NCI-H2196 treated with DMSO at 0.1 percent for 48 hours (cell line): ENCODE measurements at regions not wholly inside any gene's neighbourhood (a gene's known extent, or its start where the extent isn't known, plus 50 kb on each side); places are given as distances from the start of the nearest gene placed in this dataset.
"Not testable (repeated sequence)": the region's sequence is repeated elsewhere in the genome, so short reads cannot be mapped to it uniquely, and the experiment has no call there.

Experiments used
- DNase-seq: peaks from one replicate; lab custom pipeline; 2025; ENCODE audit not compliant: unreplicated experiment; lab: John Stamatoyannopoulos, UW

DNA sequence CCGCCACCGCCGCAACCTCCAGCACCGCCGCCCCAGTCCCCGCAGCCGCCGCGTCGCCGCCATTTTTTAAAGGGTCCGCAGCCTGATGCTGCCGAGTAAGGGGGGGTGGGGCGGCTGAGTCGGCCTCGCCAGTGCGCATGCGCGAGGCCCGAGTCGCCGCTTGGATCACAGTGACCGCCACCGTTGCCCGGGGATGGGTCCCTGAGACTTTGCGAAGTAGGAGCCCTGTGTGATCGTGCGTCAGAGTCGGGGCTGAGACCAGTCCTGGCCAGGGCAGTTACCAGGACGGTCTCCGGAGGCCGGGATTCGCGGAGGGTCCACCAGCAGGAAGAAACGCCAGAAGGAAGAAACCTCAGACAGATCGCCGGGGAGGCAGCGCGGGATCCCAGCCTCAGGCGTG lies 1421.7 kb upstream of the PCDH10 start:
- DNase-seq = not testable (repeated sequence)

DNA sequence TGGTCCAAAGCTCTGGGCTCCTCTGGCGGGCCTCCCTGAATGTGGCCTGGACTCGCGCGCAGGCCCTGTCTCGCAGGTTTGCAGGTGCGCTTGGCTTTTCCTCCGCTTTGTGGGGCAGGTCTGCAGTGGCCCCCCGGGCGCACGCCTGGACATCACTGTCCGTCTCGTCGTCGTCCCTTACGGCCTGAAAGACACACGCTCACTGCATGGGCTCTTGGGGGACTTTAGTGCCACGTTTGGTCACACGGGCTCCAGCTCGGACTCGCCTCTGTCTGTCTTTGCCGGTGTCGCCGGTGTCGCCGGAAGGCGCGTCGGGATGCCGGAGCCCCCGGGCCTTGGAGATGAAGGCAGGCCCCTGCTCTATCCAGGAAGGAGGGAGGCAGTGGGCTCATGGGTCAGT lies 1419.9 kb upstream of the PCDH10 start:
- not testable (repeated sequence) for DNase-seq

DNA sequence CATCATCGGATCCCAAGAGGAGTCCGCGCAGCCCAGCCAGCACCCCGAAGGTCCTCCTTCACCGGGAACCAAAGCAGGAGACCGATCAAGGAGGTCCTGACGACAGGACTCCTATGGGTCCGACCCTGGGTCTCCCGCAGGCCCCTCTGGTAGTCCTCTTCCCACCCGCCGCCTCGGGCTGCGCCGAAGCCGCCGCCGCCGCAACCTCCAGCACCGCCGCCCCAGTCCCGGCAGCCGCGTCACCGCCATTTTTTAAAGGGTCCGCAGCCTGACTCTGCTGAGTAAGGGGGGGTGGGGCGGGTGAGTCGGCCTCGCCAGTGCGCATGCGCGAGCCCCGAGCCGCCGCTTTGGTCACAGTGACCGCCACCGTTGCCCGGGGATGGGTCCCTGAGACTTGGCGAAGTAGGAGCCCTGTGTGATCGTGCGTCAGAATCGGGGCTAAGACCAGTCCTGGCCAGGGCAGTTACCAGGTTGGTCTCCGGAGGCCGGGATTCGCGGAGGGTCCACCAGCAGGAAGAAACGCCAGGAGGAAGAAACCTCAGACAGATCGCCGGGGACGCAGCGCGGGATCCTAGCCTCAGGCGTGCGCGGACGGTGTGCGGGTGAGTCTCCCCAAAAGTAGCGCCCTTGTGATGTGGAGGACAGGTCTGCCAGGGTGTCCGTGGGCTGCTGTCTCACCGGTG lies 1419.2 kb upstream of the PCDH10 start:
- not testable (repeated sequence) for DNase-seq

DNA sequence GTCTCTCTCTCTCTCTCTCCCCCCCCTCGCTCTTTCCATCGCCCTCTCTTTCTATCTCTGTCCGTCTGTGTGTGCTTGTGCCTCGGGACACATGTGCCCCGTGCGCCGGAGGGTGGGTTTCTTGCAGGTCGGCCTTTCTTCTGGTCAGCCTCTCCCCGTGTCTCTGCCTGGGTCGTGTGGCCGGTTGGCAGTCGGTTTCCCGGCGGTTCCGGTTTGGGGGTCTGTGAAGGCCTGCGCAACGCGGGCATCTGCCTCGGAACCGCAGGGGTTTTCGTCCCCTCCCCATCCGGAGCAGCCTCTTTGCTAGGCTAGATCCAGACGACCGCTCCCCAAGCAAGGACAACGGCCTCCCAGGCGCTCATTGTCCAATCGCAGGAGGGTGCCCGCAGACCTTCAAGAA lies 1418.5 kb upstream of the PCDH10 start:
- not testable (repeated sequence) for DNase-seq

DNA sequence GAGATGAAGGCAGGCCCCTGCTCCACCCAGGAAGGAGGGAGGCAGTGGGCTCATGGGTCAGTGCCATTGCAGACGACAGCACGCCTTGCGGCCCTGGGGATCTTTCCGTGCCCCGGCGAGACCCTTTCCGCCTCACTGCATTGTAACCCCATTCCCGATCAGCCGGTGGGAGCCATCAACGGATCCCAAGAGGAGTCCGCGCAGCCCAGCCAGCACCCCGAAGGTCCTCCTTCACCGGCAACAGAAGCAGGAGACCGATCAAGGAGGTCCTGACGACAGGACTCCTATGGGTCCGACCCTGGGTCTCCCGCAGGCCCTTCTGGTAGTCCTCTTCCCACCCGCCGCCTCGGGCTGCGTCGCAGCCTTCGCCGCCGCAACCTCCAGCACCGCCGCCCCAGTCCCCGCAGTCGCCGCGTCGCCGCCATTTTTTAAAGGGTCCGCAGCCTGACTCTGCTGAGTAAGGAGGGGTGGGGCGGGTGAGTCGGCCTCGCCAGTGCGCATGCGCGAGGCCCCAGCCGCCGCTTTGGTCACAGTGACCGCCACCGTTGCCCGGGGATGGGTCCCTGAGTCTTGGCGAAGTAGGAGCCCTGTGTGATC lies 1417.0 kb upstream of the PCDH10 start:
- DNase-seq = not testable (repeated sequence)

DNA sequence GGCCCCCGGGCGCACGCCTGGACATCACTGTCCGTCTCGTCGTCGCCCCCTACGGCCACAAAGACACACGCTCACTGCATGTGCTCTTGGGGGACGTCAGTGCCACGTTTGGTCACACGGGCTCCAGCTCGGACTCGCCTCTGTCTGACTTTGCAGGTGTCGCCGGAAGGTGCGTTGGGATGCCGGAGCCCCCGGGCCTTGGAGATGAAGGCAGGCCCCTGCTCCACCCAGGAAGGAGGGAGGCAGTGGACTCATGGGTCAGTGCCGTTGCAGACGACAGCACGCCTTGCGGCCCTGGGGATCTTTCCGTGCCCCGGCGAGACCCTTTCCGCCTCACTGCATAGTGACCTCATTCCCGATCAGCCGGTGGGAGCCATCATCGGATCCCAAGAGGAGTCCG lies 1414.8 kb upstream of the PCDH10 start:
- not testable (repeated sequence) for DNase-seq

DNA sequence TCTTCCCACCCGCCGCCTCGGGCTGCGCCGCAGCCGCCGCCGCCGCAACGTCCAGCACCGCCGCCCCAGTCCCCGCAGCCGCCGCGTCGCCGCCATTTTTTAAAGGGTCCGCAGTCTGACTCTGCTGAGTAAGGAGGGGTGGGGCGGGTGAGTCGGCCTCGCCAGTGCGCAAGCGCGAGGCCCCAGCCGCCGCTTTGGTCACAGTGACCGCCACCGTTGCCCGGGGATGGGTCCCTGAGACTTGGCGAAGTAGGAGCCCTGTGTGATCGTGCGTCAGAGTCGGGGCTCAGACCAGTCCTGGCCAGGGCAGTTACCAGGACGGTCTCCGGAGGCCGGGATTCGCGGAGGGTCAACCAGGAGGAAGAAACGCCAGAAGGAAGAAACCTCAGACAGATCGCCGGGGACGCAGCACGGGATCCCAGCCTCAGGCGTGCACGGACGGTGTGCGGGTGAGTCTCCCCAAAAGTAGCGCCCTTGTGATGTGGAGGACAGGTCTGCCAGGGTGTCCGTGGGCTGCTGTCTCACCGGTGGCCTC lies 1414.2 kb upstream of the PCDH10 start:
- DNase-seq = not testable (repeated sequence)

DNA sequence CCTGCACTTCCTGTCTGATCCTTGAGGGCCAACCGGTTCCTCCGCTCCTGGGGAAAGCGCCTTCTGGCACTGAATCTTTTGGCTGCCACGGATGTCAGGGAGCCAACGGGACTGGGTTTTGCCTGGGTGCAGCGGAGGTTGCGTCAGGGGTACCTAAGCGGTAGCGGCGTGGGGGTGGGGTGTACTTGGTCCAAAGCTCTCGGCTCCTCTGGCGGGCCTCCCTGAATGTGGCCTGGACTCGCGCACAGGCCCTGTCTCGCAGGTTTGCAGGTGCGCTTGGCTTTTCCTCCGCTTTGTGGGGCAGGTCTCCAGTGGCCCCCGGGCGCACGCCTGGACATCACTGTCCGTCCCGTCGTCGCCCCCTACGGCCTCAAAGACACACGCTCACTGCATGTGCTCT lies 1410.1 kb upstream of the PCDH10 start:
- DNase-seq = not testable (repeated sequence)

DNA sequence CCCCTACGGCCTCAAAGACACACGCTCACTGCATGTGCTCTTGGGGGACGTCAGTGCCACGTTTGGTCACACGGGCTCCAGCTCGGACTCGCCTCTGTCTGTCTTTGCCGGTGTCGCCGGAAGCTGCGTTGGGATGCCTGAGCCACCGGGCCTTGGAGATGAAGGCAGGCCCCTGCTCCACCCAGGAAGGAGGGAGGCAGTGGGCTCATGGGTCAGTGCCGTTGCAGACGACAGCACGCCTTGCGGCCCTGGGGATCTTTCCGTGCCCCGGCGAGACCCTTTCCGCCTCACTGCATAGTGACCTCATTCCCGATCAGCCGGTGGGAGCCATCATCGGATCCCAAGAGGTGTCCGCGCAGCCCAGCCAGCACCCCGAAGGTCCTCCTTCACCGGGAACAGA lies 1407.3 kb upstream of the PCDH10 start:
- not testable (repeated sequence) for DNase-seq

DNA sequence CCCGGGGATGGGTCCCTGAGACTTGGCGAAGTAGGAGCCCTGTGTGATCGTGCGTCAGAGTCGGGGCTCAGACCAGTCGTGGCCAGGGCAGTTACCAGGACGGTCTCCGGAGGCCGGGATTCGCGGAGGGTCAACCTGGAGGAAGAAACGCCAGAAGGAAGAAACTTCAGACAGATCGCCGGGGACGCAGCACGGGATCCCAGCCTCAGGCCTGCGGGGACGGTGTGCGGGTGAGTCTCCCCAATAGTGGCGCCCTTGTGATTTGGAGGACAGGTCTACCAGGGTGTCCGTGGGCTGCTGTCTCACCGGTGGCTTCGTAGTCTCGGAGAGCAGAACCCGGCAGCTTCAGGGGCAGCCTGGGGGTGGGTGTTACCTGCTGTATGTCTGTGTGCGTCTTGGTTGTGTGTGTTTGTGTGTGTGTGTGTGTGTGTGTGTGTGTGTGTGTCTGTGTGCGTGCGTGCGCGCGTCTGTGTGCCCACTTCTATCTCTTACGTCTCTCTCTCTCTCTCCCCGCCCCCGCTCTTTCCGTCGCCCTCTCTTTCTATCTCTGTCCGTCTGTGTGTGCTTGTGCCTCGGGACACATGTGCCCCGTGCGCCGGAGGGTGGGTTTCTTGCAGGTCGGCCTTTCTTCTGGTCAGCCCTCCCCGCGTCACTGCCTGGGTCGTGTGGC lies 1406.4 kb upstream of the PCDH10 start:
- DNase-seq = not testable (repeated sequence)

DNA sequence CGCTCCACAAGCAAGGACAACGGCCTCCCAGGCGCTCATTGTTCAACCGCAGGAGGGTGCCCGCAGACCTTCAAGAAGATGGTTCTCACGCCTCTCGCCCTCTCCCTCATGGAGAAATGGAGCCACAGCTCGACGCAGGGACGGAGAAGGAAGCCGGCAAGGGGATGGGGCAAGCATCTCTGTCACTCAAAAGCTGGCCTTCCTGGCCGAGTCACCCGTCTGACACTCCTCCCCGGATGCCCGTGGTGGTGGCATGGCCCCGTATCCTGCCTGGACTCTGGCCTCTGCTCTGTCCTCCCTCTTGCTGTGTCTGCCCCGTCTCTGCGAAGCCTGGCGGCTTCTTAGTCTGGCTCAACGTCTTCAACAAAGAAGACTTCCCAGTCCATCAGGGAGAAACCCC lies 1405.7 kb upstream of the PCDH10 start:
- not testable (repeated sequence) for DNase-seq

DNA sequence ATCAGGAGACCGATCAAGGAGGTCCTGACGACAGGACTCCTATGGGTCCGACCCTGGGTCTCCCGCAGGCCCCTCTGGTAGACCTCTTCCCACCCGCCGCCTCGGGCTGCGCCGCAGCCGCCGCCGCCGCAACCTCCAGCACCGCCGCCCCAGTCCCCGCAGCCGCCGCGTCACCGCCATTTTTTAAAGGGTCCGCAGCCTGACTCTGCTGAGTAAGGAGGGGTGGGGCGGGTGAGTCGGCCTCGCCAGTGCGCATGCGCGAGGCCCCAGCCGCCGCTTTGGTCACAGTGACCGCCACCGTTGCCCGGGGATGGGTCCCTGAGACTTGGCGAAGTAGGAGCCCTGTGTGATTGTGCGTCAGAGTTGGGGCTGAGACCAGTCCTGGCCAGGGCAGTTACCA lies 1401.9 kb upstream of the PCDH10 start:
- DNase-seq = not testable (repeated sequence)

DNA sequence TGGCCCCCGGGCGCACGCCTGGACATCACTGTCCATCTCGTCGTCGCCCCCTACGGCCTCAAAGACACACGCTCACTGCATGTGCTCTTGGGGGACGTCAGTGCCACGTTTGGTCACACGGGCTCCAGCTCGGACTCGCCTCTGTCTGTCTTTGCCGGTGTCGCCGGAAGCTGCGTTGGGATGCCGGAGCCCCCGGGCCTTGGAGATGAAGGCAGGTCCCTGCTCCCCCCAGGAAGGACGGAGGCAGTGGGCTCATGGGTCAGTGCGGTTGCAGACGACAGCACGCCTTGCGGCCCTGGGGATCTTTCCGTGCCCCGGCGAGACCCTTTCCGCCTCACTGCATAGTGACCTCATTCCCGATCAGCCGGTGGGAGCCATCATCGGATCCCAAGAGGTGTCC lies 1399.9 kb upstream of the PCDH10 start:
- DNase-seq = not testable (repeated sequence)

DNA sequence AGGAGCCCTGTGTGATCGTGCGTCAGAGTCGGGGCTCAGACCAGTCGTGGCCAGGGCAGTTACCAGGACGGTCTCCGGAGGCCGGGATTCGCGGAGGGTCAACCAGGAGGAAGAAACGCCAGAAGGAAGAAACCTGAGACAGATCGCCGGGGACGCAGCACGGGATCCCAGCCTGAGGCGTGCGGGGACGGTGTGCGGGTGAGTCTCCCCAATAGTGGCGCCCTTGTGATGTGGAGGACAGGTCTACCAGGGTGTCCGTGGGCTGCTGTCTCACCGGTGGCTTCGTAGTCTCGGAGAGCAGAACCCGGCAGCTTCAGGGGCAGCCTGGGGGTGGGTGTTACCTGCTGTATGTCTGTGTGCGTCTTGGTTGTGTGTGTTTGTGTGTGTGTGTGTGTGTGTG lies 1399.1 kb upstream of the PCDH10 start:
- not testable (repeated sequence) for DNase-seq

DNA sequence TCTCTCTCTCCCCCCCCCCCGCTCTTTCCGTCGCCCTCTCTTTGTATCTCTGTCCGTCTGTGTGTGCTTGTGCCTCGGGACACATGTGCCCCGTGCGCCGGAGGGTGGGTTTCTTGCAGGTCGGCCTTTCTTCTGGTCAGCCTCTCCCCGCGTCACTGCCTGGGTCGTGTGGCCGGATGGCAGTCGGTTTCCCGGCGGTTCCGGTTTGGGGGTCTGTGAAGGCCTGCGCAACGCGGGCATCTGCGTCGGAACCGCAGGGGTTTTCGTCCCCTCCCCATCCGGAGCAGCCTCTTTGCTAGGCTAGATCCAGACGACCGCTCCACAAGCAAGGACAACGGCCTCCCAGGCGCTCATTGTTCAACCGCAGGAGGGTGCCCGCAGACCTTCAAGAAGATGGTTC lies 1398.6 kb upstream of the PCDH10 start:
- not testable (repeated sequence) for DNase-seq

DNA sequence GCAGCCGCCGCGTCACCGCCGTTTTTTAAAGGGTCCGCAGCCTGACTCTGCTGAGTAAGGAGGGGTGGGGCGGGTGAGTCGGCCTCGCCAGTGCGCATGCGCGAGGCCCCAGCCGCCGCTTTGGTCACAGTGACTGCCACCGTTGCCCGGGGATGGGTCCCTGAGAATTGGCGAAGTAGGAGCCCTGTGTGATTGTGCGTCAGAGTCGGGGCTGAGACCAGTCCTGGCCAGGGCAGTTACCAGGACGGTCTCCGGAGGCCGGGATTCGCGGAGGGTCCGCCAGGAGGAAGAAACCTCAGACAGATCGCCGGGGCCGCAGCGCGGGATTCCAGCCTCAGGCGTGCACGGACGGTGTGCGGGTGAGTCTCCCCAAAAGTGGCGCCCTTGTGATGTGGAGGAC lies 1386.9 kb upstream of the PCDH10 start:
- not testable (repeated sequence) for DNase-seq

DNA sequence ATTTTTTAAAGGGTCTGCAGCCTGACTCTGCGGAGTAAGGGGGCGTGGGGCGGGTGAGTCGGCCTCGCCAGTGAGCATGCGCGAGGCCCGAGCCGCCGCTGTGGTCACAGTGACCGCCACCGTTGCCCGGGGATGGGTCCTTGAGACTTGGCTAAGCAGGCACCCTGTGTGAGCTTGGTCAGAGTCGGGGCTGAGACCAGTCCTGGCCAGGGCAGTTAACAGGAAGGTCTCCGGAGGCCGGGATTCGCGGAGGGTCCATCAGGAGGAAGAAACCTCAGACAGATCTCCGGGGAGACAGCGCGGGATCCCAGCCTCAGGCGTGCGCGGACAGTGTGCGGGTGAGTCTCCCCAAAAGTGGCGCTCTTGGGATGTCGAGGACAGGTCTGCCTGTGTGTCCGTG lies 1384.4 kb upstream of the PCDH10 start:
- DNase-seq = no peak

DNA sequence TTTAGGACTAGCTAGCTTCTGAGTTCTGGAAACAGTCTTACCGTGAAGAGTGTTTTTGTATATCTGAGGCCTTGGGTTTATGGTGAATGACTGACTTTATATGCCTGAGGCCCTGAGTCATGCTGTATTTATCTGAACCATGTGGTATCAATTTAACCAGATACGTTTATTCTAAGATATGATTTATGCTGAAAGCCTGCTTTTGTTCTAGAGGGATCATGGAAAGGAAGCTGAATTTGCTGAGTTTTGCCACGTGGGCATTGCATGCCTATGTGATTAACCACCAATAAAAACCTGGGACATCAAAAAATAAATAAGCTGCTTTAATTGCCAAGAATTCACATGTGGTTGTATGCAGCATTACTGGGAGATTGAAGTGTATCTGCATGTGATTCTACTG lies 1374.7 kb upstream of the PCDH10 start:
- not testable (repeated sequence) for DNase-seq

DNA sequence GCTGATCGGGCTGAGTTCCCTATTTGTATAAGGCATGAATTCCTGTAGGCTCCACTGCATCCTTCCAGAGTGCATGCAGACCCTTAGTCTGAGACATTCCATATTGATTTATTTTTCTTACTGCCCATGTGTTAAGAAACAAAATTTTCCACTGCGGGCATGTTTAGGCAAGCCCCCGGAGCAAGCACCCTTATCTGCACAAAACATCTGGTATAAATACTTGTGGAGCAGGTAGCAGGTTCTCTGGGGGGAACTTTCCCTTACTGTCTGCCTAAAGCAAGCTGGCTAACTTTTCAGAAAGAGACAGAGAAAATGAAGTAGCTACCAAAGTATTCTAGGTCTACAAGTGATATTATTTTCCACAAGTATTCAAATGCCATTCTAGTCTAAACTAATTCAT lies 1338.5 kb upstream of the PCDH10 start:
- DNase-seq = not testable (repeated sequence)
